ENCODE measurements at regions not wholly inside any gene's neighbourhood (a gene's known extent, or its start where the extent isn't known, plus 50 kb on each side); places are given as distances from the start of the nearest gene placed in this dataset.
A peak's percentile ranks its signal among the peaks of the same experiment; 100 is the strongest.

DNA sequence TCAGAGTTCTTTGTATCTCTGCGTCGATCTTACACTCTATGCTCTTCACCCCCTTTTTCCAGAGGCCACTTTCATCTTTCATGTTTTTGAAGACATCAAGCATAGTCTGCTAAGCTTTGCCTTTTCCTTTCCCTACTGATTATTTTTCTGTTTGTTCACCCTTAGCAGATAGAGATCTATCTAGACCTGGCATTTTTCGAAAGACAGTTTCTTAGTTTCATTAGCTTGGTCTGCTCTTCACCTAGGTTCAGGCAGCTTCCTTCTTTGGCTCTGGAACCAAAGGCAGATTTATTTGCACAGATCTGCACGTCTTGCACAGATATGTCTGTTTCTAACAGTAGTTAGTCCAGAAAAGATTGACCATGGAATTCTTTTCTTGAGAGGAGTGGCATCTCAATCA is 122.7 kb upstream of the HS3ST5 start:
- no peaks in the 10 kb centered on the region for H3K27me3 ChIP-seq (ENCODE audit: control insufficient read depth in 1 of 2, insufficient read depth in 2 of 2, low read length in 1 of 2)
- H3K36me3 ChIP-seq (ENCODE audit: control insufficient read depth in 1 of 2, insufficient read depth in 2 of 2, low read length in 1 of 2), result no peaks in the 10 kb centered on the region
- no peak overlapping the region for H3K4me3 ChIP-seq (ENCODE audit: low read length in 2 of 2)
- H3K27ac ChIP-seq (ENCODE audit: low read depth in 1 of 2, low read length in 2 of 2), result no peak overlapping the region
- intact Hi-C loops (cut with DNase I), result no loop called here
- no peak for ATAC-seq (ENCODE audit: low FRiP score)
- no peak for DNase-seq
- H3K4me1 ChIP-seq (ENCODE audit: control insufficient read depth in 1 of 2, insufficient read depth in 2 of 2, low read length in 2 of 2), result no peaks in the 10 kb centered on the region
- H3K9me3 ChIP-seq (ENCODE audit: control insufficient read depth, low read length), result no peaks in the 10 kb centered on the region
- WGBS, 2 donors, result 71 to 74% methylated on average over 4 of the region's 4 CpGs

DNA sequence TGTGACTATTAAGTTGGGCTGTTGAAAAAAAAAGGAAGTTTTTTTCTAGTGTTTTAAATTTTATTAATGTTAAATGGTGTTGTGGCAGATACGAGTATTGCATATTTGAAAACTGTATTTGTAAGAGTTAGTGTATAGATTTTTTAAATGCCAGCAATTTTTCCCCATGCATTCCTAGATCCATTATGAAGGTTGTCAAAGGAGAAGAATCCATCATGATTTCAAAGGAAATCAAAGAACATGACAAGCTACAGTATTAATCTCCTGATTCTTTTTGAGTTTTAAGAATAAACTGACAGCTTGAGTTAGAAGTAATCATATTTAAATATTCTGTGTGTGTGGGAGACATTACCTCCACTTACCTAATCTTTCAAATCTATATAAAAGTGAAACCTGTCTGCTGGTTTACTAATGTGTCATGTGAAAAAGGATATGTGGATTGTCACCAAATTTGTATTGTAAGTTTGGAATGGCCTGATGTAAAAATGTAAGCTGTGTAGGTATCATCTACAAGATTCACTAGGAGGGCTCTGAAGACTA is 111.0 kb upstream of the HS3ST5 start:
- H3K9me3 ChIP-seq (ENCODE audit: control insufficient read depth, low read length), result peaks cover 1% of the 10 kb centered on the region
- no peaks in the 10 kb centered on the region for H3K4me1 ChIP-seq (ENCODE audit: control insufficient read depth in 1 of 2, insufficient read depth in 2 of 2, low read length in 2 of 2)
- 30 to 57% methylated on average over 1 of the region's 1 CpG for WGBS, 2 donors
- intact Hi-C loops (cut with DNase I), result no loop called here
- no peak overlapping the region for H3K4me3 ChIP-seq (ENCODE audit: low read length in 2 of 2)
- DNase-seq, result no peak
- no peaks in the 10 kb centered on the region for H3K27me3 ChIP-seq (ENCODE audit: control insufficient read depth in 1 of 2, insufficient read depth in 2 of 2, low read length in 1 of 2)
- H3K27ac ChIP-seq (ENCODE audit: low read depth in 1 of 2, low read length in 2 of 2), result no peak overlapping the region
- no peaks in the 10 kb centered on the region for H3K36me3 ChIP-seq (ENCODE audit: control insufficient read depth in 1 of 2, insufficient read depth in 2 of 2, low read length in 1 of 2)
- no peak for ATAC-seq (ENCODE audit: low FRiP score)

GRCh38 chr6:114452785-114453401 is 110.1 kb upstream of the HS3ST5 start:
- Histone ChIP-seq H3K4me1 (ENCODE audit: control insufficient read depth in 1 of 2, insufficient read depth in 2 of 2, low read length in 2 of 2) (no peaks in the 10 kb centered on the region), H3K27ac (ENCODE audit: low read depth in 1 of 2, low read length in 2 of 2) (no peak overlapping the region), H3K27me3 (ENCODE audit: control insufficient read depth in 1 of 2, insufficient read depth in 2 of 2, low read length in 1 of 2) (no peaks in the 10 kb centered on the region), H3K36me3 (ENCODE audit: control insufficient read depth in 1 of 2, insufficient read depth in 2 of 2, low read length in 1 of 2) (no peaks in the 10 kb centered on the region), H3K4me3 (ENCODE audit: low read length in 2 of 2) (no peak overlapping the region), H3K9me3 (ENCODE audit: control insufficient read depth, low read length) (peaks cover 1% of the 10 kb centered on the region)
- peak; percentile 22 for ATAC-seq (ENCODE audit: low FRiP score)
- 55 to 66% methylated on average over 4 of the region's 4 CpGs for WGBS, 2 donors
- DNase-seq, result no peak
- intact Hi-C loops (cut with DNase I), result no loop called here

DNA sequence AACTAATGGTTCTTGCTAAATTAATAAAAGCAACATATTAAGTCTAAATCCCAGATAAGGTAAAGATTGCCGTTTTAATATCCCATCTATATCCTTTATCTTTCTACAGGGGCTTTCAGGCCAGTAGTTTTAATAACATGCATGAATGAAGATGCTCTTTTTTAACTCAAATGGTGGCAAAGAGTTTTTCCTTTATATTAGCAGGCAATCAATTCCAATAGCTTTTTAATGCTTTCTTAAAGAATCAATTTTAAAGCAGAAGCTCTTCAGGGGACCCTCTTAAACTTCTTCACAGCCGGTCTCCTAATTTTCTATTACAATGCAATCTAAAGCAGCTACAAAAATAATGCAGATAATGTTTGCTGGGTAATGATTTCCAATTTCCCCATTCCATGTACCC is 107.8 kb upstream of the HS3ST5 start:
- H3K36me3 ChIP-seq (ENCODE audit: control insufficient read depth in 1 of 2, insufficient read depth in 2 of 2, low read length in 1 of 2), result no peaks in the 10 kb centered on the region
- DNase-seq (no peak), ATAC-seq (ENCODE audit: low FRiP score) (no peak)
- H3K4me3 ChIP-seq (ENCODE audit: low read length in 2 of 2), result no peak overlapping the region
- WGBS, 2 donors, result 77 to 79% methylated on average over 2 of the region's 2 CpGs
- H3K9me3 ChIP-seq (ENCODE audit: control insufficient read depth, low read length), result peaks cover under 1% of the 10 kb centered on the region
- intact Hi-C loops (cut with DNase I), result no loop called here
- no peaks in the 10 kb centered on the region for H3K4me1 ChIP-seq (ENCODE audit: control insufficient read depth in 1 of 2, insufficient read depth in 2 of 2, low read length in 2 of 2)
- no peaks in the 10 kb centered on the region for H3K27me3 ChIP-seq (ENCODE audit: control insufficient read depth in 1 of 2, insufficient read depth in 2 of 2, low read length in 1 of 2)
- no peak overlapping the region for H3K27ac ChIP-seq (ENCODE audit: low read depth in 1 of 2, low read length in 2 of 2)

DNA sequence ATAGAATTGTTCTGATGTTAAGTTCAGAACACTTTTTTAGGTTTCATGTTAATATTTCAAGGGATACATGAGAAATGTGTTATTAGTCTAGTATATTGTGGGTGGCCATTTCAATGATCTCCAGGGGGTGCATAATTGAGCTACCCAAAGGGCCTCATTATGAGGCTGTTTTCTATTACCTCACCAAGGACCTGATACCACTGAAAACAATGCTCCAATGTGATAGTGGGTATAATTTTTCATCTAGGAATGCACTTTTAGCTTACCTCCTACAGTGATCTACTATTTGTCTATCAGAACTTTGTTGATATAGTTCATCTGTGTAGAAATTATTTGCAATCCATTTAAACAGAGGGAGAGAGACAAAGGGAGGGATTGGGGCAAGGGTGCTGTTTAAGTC is 106.8 kb upstream of the HS3ST5 start:
- Histone ChIP-seq H3K36me3 (ENCODE audit: control insufficient read depth in 1 of 2, insufficient read depth in 2 of 2, low read length in 1 of 2) (no peaks in the 10 kb centered on the region), H3K27me3 (ENCODE audit: control insufficient read depth in 1 of 2, insufficient read depth in 2 of 2, low read length in 1 of 2) (no peaks in the 10 kb centered on the region), H3K4me1 (ENCODE audit: control insufficient read depth in 1 of 2, insufficient read depth in 2 of 2, low read length in 2 of 2) (no peaks in the 10 kb centered on the region), H3K4me3 (ENCODE audit: low read length in 2 of 2) (no peak overlapping the region), H3K9me3 (ENCODE audit: control insufficient read depth, low read length) (peaks cover 1% of the 10 kb centered on the region), H3K27ac (ENCODE audit: low read depth in 1 of 2, low read length in 2 of 2) (no peak overlapping the region)
- DNase-seq, result no peak
- intact Hi-C loops (cut with DNase I), result no loop called here
- no peak for ATAC-seq (ENCODE audit: low FRiP score)

DNA sequence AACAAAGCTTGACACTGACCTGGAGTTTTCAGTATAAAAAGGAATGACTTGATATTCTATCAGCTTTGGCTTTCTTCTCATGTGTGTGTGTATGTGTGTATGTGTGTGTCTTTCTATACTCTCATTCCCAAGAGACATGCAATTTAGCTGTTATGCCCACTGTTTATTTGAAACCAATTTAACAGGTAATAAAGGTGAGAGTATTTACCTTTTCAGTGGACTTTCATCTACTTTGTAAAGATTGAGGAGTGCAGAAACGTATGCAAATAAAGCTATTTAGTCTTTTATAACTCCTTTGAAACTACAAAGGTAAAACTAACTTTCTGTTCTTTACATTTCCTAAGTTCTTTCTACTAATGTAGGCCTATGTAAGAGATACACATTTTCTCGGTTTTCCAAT is 103.5 kb upstream of the HS3ST5 start:
- 60 to 67% methylated on average over 2 of the region's 2 CpGs for WGBS, 2 donors
- intact Hi-C loops (cut with DNase I), result no loop called here
- Histone ChIP-seq H3K9me3 (ENCODE audit: control insufficient read depth, low read length) (peaks cover 1% of the 10 kb centered on the region), H3K4me1 (ENCODE audit: control insufficient read depth in 1 of 2, insufficient read depth in 2 of 2, low read length in 2 of 2) (no peaks in the 10 kb centered on the region), H3K27ac (ENCODE audit: low read depth in 1 of 2, low read length in 2 of 2) (no peak overlapping the region), H3K4me3 (ENCODE audit: low read length in 2 of 2) (no peak overlapping the region), H3K36me3 (ENCODE audit: control insufficient read depth in 1 of 2, insufficient read depth in 2 of 2, low read length in 1 of 2) (no peaks in the 10 kb centered on the region), H3K27me3 (ENCODE audit: control insufficient read depth in 1 of 2, insufficient read depth in 2 of 2, low read length in 1 of 2) (no peaks in the 10 kb centered on the region)
- ATAC-seq (ENCODE audit: low FRiP score), result no peak
- no peak for DNase-seq

DNA sequence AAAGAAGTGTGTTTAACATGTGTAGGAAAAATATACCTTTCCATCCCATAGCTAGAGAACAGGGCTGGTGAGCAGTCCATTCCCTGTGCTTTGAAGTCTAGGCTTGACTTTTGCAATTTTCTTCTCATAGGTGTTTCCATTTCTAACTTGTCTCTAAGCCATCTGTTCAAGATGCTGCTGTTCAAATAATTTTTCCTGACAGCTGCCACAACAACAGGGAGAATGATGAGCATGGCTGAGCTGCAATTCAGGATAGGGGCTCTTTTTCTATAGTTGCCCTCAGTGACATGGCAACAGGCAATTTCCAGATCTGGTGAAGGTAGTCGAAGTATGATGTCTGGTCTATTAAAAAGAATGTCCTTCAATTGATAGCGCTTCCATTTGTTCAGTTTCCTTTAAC is 103.0 kb upstream of the HS3ST5 start:
- Histone ChIP-seq H3K27me3 (ENCODE audit: control insufficient read depth in 1 of 2, insufficient read depth in 2 of 2, low read length in 1 of 2) (no peaks in the 10 kb centered on the region), H3K4me3 (ENCODE audit: low read length in 2 of 2) (no peak overlapping the region), H3K4me1 (ENCODE audit: control insufficient read depth in 1 of 2, insufficient read depth in 2 of 2, low read length in 2 of 2) (no peaks in the 10 kb centered on the region), H3K27ac (ENCODE audit: low read depth in 1 of 2, low read length in 2 of 2) (no peak overlapping the region), H3K9me3 (ENCODE audit: control insufficient read depth, low read length) (peaks cover 1% of the 10 kb centered on the region), H3K36me3 (ENCODE audit: control insufficient read depth in 1 of 2, insufficient read depth in 2 of 2, low read length in 1 of 2) (no peaks in the 10 kb centered on the region)
- DNase-seq, result no peak
- no peak for ATAC-seq (ENCODE audit: low FRiP score)
- intact Hi-C loops (cut with DNase I), result no loop called here
- WGBS, 2 donors, result 88 to 89% methylated on average over 2 of the region's 2 CpGs

GRCh38 chr6:114439411-114439810 is 96.6 kb upstream of the HS3ST5 start:
- Histone ChIP-seq H3K9me3 (ENCODE audit: control insufficient read depth, low read length) (no peaks in the 10 kb centered on the region), H3K4me1 (ENCODE audit: control insufficient read depth in 1 of 2, insufficient read depth in 2 of 2, low read length in 2 of 2) (no peaks in the 10 kb centered on the region), H3K4me3 (ENCODE audit: low read length in 2 of 2) (no peak overlapping the region), H3K27ac (ENCODE audit: low read depth in 1 of 2, low read length in 2 of 2) (no peak overlapping the region), H3K36me3 (ENCODE audit: control insufficient read depth in 1 of 2, insufficient read depth in 2 of 2, low read length in 1 of 2) (no peaks in the 10 kb centered on the region), H3K27me3 (ENCODE audit: control insufficient read depth in 1 of 2, insufficient read depth in 2 of 2, low read length in 1 of 2) (no peaks in the 10 kb centered on the region)
- DNase-seq (no peak), ATAC-seq (ENCODE audit: low FRiP score) (no peak)
- WGBS, 2 donors, result 81 to 88% methylated on average over 1 of the region's 1 CpG
- intact Hi-C loops (cut with DNase I), result no loop called here

DNA sequence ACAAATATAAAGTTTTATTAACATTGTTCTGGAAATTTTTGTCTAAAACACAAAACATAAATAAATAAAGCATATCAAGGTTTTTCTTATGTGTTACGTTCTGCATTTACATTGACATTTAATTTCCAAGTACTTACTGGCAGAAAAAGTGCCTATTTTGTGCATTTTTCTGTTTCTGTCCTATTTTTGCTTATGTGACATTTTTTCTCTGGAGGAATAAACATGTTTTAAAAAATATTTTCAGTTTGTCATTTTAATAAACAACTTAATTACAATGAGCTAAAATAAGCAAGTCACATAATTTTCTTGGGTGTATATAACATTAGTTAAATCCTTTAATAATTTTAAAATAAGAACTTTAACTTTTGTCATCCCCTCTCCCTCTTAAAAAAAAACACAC is 94.4 kb upstream of the HS3ST5 start:
- 55 to 61% methylated on average over 1 of the region's 1 CpG for WGBS, 2 donors
- Histone ChIP-seq H3K27ac (ENCODE audit: low read depth in 1 of 2, low read length in 2 of 2) (no peak overlapping the region), H3K4me3 (ENCODE audit: low read length in 2 of 2) (no peak overlapping the region), H3K36me3 (ENCODE audit: control insufficient read depth in 1 of 2, insufficient read depth in 2 of 2, low read length in 1 of 2) (no peaks in the 10 kb centered on the region), H3K4me1 (ENCODE audit: control insufficient read depth in 1 of 2, insufficient read depth in 2 of 2, low read length in 2 of 2) (no peaks in the 10 kb centered on the region), H3K27me3 (ENCODE audit: control insufficient read depth in 1 of 2, insufficient read depth in 2 of 2, low read length in 1 of 2) (no peaks in the 10 kb centered on the region), H3K9me3 (ENCODE audit: control insufficient read depth, low read length) (no peaks in the 10 kb centered on the region)
- DNase-seq (no peak), ATAC-seq (ENCODE audit: low FRiP score) (no peak)
- intact Hi-C loops (cut with DNase I), result no loop called here
